ENCODE measurements at regions not wholly inside any gene's neighbourhood (a gene's known extent, or its start where the extent isn't known, plus 50 kb on each side); places are given as distances from the start of the nearest gene placed in this dataset.

DNA sequence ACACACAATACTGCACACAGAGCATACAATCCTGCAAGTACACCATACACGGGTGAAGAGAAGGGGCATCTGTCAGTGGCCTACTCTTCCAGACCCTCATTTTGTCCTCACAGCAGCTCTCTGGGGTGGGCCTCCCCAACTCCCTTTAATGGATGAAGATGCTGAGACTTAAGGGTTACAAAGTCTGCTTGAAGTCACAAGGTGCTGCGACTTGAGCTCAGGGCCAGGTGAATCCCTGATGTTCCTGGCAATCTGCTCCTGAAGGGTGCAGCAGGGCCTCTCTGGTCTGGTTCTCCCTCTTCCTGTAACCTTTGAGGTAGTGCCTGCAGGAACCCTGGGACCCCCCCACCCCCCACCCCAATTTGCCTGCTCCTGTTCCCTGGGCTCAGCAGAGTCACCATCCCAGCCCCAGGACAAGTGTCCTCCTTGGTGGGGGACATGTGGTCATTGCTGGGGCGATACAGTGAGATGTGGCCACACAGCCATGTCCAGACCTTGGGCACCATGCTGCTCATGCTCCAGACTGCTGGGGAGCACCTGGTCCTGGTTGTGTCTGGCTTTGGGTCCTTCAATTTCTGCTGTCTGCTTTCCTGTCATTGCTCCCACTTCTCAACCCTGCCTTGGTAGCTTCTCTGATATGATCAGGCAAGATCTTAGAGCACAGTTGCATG is 107.5 kb downstream of the METRNL start:
- TF ChIP-seq EZH2phosphoT487 (IDR thresholded peaks at IDR 0.05; ENCODE audit: insufficient read depth, low read depth): no peak
- TF ChIP-seq EZH2 (IDR thresholded peaks at IDR 0.05; ENCODE audit: insufficient read depth, poor library complexity, severe bottlenecking): no peak

Measured in GM23248 (cell line).